GM19238 (cell line): ENCODE measurements at regions not wholly inside any gene's neighbourhood (a gene's known extent, or its start where the extent isn't known, plus 50 kb on each side); places are given as distances from the start of the nearest gene placed in this dataset.

Experiments
- DNase-seq: peaks from one replicate; pipeline ENCODE4 v3.0.0; 2011; ENCODE audit warnings: low spot score; ENCODE audit not compliant: insufficient read length

- no peak for DNase-seq
Observed at GRCh38 chr5:107218457-107219193, 452.1 kb downstream of the EFNA5 start.

DNA sequence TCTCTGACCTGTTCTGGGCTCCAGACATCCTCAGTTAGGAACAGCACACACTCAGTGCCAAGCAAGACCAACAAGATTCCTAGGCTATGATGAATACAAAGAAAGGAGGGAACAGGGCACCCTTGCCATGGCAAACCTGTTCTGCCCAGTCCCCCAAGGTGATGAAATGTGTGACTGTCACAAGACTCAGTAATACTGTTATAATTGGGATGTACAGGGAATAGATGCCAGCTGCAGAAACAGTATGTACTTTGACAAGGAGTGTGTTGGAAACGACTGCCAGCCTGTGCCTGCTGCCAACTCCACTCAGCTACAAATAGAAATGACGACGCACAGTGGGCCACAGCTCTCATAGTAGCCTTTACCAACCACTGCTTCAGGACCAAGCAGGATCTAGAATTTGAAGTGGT, 453.0 kb downstream of the EFNA5 start:
- no peak for DNase-seq

GRCh38 chr5:107216587-107216986, 454.1 kb downstream of the EFNA5 start:
- DNase-seq, result no peak

GRCh38 chr5:107215611-107216010, 455.1 kb downstream of the EFNA5 start:
- no peak for DNase-seq

DNA sequence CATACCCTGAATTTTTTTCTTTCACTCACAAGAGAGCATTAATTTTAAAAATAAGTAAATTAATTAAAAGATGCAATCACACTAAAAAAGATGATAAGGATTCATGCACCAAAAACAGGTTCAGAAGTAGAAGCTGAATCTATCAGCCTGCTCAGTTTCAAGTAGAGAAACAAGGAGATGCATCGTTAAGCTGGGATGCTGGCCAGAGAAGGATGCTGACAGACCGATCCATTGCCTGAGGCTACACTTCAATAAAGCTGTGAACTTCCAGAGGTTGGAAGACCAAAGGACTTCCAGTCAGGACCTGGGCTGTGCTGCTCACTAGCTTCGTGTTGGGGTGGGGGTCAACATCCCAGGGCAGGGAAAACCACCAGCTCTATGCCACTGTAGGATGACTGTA, 457.7 kb downstream of the EFNA5 start:
- DNase-seq, result no peak

DNA sequence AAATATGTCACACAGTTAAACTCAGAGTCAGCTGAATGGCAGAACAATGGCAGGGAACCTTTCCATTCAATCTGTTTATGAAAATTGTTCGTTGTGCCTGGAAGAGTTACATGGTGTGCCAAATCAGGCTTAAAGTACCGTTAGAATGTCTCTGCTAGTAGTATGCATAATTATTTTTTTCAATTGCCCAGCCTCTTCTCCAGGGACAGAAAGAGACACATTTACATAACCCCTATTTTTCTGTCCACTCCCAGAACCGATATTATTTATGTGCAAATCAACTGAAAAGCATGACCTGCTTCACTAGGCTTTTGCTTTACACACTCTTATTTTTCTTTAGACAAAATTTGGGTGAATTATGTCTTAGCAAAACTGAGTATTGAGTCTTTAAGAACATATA, 459.1 kb downstream of the EFNA5 start:
- DNase-seq, result no peak

GRCh38 chr5:107208867-107209266, 461.9 kb downstream of the EFNA5 start:
- DNase-seq, result no peak

- no peak for DNase-seq
Observed at GRCh38 chr5:107204413-107204812, 466.3 kb downstream of the EFNA5 start.

- no peak for DNase-seq
Observed at GRCh38 chr5:107203243-107203642, 467.5 kb downstream of the EFNA5 start.

DNA sequence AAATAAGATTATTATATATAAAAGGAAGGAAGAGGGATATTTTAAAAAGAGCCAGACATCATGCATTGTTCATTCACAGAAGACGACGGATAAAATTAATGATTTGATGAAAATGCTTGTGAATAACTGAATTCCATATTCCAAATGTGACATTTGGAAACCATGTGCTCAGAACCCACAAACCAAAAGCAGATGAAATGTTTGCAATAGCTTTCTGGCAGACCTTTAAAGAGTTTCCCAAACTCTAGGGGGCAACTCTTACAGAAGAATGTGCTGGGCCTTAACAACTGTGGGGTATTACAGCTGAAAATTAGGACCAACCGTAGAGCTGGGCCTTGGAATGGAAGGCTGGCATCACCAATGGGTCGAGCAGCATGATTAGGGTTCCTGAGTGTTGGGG, 471.0 kb downstream of the EFNA5 start:
- no peak for DNase-seq

DNA sequence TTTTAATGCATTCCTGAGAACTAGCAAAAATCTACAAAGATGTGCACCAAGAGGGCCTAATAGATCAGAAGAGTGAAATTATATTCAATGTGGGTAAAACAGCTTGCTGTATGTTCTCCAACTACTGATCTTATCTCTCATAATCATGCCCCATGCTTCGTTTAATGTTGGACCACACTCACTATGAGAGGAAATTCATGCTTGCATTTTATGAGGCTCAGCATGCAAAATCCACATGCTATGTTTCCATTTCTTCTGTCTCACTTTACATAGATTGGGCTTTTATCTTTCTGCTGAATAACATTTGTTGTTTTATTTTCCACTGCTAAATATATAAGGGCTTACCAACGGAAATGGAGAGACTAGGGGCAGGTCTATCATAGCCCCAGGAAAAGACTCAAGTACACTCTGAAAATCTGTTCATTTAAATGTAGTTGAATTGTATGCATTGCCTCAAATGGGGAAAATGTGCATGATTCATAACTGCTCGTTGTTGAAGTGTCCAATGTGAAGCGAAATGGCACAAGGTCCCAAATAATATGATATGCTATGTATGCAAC, 474.2 kb downstream of the EFNA5 start:
- no peak for DNase-seq

- no peak for DNase-seq
Observed at GRCh38 chr5:107195890-107196395, 474.8 kb downstream of the EFNA5 start.

- DNase-seq, result no peak
Observed at GRCh38 chr5:107184871-107185270, 485.9 kb downstream of the EFNA5 start.

DNA sequence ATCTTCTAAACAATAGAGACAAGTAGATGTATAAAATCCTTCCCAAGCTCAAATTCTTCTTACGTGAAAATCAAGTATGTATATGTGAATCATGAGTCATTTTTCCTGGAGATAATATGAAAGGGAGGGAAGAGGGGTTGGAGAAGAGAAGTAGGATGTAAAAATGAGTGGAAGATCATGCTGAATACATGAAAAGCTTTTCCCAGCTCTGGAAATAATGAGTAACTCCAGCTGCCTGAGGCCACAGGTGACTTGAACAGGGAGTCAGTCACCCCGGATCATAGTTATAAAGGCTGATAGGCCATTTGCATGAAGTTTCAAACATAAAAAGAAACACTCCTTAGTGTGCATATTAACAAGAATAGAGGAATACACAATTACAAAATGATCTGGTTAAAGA, 486.7 kb downstream of the EFNA5 start:
- no peak for DNase-seq

DNA sequence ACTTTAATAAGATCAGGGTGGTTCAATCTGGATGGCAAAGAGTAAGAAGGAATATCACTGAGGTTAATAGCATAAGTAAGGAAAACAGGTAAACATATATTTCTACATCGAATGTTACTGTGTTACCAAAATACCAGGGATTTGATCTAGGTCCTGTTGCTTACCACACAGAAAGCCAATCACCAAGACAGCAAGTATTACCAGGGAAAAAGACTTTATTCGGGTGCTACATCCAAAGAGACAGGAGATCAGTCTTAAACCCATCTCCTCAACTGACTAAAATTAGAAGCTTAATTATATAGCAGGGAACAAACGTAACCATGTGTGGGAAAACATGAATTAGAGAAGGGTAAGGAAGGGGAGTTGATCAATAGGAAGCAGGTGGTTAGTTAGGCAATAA, 500.1 kb downstream of the EFNA5 start:
- no peak for DNase-seq

DNA sequence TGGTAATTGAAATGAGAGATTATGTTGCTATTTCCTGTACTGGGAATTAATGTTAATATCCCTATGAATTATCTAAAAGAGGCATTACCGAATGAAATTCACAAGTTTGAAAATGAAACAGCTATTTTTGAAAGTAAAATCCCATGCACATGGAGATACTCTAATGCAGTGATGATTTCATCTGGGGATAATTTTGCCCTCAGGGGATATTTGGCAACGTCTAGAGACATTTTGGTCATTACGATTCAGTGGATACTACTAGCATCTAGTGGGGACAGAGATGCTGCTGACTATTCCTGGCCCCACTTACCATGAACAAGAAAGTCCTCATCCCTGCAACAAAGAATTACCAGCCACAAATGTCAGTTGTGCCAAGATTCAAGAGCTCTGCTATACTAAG, 500.9 kb downstream of the EFNA5 start:
- no peak for DNase-seq

DNA sequence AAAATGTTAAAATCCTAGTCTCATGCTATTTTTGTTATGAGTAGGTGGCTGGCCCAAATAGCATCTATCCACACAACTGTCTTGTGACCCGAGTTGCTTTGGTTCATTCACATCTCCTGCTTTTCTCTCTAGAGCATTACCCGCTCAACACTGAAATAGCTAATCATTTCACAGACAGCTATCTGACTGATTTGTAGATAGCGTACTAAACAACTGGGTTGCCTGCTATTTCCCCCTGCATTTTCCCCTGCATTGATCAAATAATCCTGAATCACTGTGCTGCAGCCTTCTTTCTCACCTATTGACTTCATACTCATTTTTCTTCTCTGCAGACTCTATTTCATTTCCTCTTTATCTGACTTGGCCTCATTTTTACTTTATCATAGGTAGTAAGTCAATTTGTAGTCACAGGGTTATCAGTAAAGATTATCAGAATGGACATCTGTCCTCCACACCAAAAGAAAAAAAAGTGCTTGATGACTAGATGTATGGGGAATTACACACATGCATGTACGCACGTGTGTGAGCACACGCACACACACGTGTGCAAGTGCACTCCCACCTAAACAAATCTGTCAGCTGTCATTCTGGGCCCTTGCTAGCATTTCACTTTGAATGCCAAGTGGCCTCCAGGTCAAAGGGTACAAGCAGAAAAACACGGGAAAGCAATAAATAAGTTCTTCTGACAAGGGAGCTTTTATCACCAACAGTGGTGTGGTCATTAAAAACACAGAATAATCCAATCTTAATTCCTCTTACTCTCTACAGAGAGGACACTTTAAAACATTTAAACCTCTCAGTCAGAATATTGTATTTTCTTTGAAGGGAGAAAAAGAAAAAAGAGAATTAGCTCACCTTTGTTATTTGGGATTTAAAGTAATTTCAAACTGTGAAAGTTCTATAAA, 501.6 kb downstream of the EFNA5 start:
- DNase-seq, result no peak

GRCh38 chr5:107168086-107168485, 502.7 kb downstream of the EFNA5 start:
- no peak for DNase-seq

DNA sequence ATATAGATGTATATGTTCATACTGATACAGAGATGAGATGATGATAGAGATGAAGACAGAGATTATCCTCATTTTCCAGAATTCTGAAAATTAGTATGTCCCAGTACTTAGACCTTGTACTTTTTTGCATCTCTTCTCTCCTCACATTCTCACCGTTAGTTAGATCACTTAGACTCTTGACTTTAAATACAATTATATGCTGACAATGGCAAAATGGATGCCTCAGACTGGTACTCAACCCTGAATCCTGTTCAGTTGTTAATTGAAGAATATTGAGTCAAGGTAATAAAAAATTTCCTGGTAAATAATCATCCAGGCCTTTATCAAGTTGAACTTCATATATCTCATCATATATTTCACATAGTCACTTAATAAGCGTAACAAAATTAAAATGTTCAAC, 505.4 kb downstream of the EFNA5 start:
- DNase-seq, result no peak

GRCh38 chr5:107157809-107158208, 512.9 kb downstream of the EFNA5 start:
- no peak for DNase-seq

DNA sequence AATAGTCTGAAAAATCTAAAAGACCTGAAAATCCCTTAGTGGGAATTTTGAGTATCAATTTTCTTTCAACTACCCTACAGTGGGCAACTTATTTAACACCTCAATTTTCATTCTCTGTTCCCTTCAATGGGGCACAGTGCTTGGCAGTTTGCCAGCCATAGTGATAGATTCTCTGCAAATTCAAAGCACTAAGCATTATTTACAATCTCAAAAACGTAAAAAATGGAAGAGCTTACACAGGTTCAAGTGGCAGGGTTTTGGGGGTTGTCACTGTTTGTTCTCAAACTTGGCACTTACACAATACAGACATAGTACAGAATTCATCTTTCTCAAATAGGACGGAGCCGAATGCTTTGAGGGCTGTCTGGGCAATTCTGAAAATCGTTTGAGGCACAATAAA, 515.0 kb downstream of the EFNA5 start:
- no peak for DNase-seq

GRCh38 chr5:107154593-107154992, 516.1 kb downstream of the EFNA5 start:
- no peak for DNase-seq
